Heart right ventricle (tissue), 16 donors: ENCODE measurements at regions not wholly inside any gene's neighbourhood (a gene's known extent, or its start where the extent isn't known, plus 50 kb on each side); places are given as distances from the start of the nearest gene placed in this dataset.
A peak's percentile ranks its signal among the peaks of the same experiment; 100 is the strongest.

Experiments used
- ATAC-seq, 8 donors: fragments of 200-7000 bp; cut with Tn5 transposase; one replicate each; pipeline ENCODE4 v1.9.1; 2020; ENCODE audit warnings: mild to moderate bottlenecking in 8 of 8, moderate library complexity in 8 of 8, moderate number of reproducible peaks in 1 of 8
- DNase-seq, 2 donors: peaks; one replicate each; pipeline ENCODE4 v3.0.0-alpha.2; 2020
- H3K27ac ChIP-seq, 10 donors: fragments of 200-600 bp; sonication (generic) in 2 of 10; one replicate each; pipeline versions ENCODE4 v1.5.0 to v1.8.0; 2020 to 2022; ENCODE audit warnings: mild to moderate bottlenecking in 3 of 10
- H3K27me3 ChIP-seq, 7 donors: fragments of 200-600 bp; one replicate each; pipeline ENCODE4 v1.8.0; 2021 to 2022; ENCODE audit warnings: mild to moderate bottlenecking in 2 of 7
- H3K36me3 ChIP-seq, 9 donors: fragments of 200-600 bp; sonication (generic) in 1 of 9; one replicate each; pipeline versions ENCODE4 v1.5.0 to v1.8.0; 2020 to 2022; ENCODE audit warnings: mild to moderate bottlenecking in 2 of 9
- H3K4me1 ChIP-seq, 9 donors: fragments of 200-600 bp; sonication (generic) in 1 of 9; one replicate each; pipeline versions ENCODE4 v1.5.0 to v1.8.0; 2020 to 2022; ENCODE audit warnings: mild to moderate bottlenecking in 4 of 9
- H3K4me3 ChIP-seq, 10 donors: fragments of 200-600 bp; sonication (generic) in 2 of 10; one replicate each; pipeline versions ENCODE4 v1.5.0 to v1.8.0; 2020 to 2022; ENCODE audit warnings: mild to moderate bottlenecking in 7 of 10, moderate library complexity in 2 of 10
- H3K9me3 ChIP-seq, 11 donors: fragments of 200-600 bp in 10 of 11; sonication (generic) in 2 of 11; one replicate each; pipeline versions ENCODE4 v1.5.0 to v1.8.0; 2013 to 2022; ENCODE audit warnings: mild to moderate bottlenecking in 2 of 11, control low read depth in 1 of 11, moderate library complexity in 1 of 11
- CTCF ChIP-seq, 9 donors: fragments of 200-600 bp; sonication (generic) in 2 of 9; IDR thresholded peaks; one replicate each; pipeline versions ENCODE4 v1.5.0 to v1.8.0; 2021 to 2022; ENCODE audit warnings: antibody characterized with exemption in 9 of 9, mild to moderate bottlenecking in 5 of 9, moderate library complexity in 1 of 9
- WGBS, 2 donors: extraction: QIAGEN DNeasy Blood & Tissue Kit; methylation state at CpG; one replicate each; pipeline ENCODE4 v1.1.7; 2013; ENCODE audit warnings: inconsistent platforms in 1 of 2; 5-methylcytosine and 5-hydroxymethylcytosine counted together
- intact Hi-C, 10 donors: fragments of 100-400 bp; cut with DNase I; formaldehyde crosslinking; loops; one replicate each; pipeline versions ENCODE4 v1.11.1 to v1.14.2; 2022
- donor health status: Arrhythmogenic right ventricular cardiomyopathy.
- donor health status: ischemic (EF 13 %, LVEDD 7.1; RV severe dilation, severe dysfunction).
- donor health status: healthy with polysubstance abuse.
- donor health status: DM: no; HTN: yes; CAD: no.
- donor health status: DM: no; HTN: no; CAD: no.
- donor health status: ischemic (EF 25% LVEDD 6.9; RV normal size, moderate dysfunction).
- donor health status: ischemic (EF 25% LVEDD 5.7; RV mildly dilated, moderate dysfunction).
- donor health status: healthy.
- donor health status: DM: yes; HTN: yes; CAD: no.
- donor health status: Ischemic cardiomyopathy.
- donor health status: ischemic (EF 35%, LVEDD 5.7; RV mildly dilated, moderate dysfunction).
- donor health status: nonischemic (EF 11% LVEDD 7.7; RV severe dilation, severe dysfunction).
- donor health status: DM: yes; HTN: yes; CAD: no.
- donor health status: PGD.
- donor health status: ischemic (EF 29% LVEDD 5.4; RV normal size, mild dysfunction).
- donor health status: nonischemic (EF 23%, LVEDD 6.1; RV moderate dilation, normal function).

GRCh38 chr12:75782069-75782581 is 249.5 kb downstream of the PHLDA1 start:
- Histone ChIP-seq H3K36me3 (no peaks in the 10 kb centered on the region), H3K27me3 (no peaks in the 10 kb centered on the region), H3K4me1 (peaks cover 0 to 54% (median 26%) of the 10 kb centered on the region in 9 donors), H3K4me3 (no peak overlapping the region), H3K9me3 (no peaks in the 10 kb centered on the region), H3K27ac (peak overlapping the region in 6 of 10 donors; percentile 4 to 45 (median 32))
- ATAC-seq (peak in 2 of 8 donors; percentile 14 to 54), DNase-seq (no peak)
- intact Hi-C loops, result no loop called here
- TF ChIP-seq CTCF (IDR thresholded peaks at IDR 0.05), result no peak
- 72 to 86% methylated on average over 4 of the region's 4 CpGs for WGBS, 2 donors

GRCh38 chr12:75781532-75782046 is 250.0 kb downstream of the PHLDA1 start:
- H3K27ac ChIP-seq, result peak overlapping the region in 4 of 10 donors; percentile 9 to 19 (median 13)
- no peak overlapping the region for H3K4me3 ChIP-seq
- WGBS, 2 donors, result 8 to 26% methylated on average over 2 of the region's 2 CpGs
- no peaks in the 10 kb centered on the region for H3K27me3 ChIP-seq
- peaks cover 0 to 54% (median 26%) of the 10 kb centered on the region in 9 donors for H3K4me1 ChIP-seq
- peak in 1 of 2 donors; percentile 7 for DNase-seq
- no peak for TF ChIP-seq CTCF (IDR thresholded peaks at IDR 0.05)
- H3K36me3 ChIP-seq, result no peaks in the 10 kb centered on the region
- intact Hi-C loops, result no loop called here
- ATAC-seq, result peak in 2 of 8 donors; percentile 16 to 32
- no peaks in the 10 kb centered on the region for H3K9me3 ChIP-seq

GRCh38 chr12:75779891-75780496 is 251.6 kb downstream of the PHLDA1 start:
- no peaks in the 10 kb centered on the region for H3K9me3 ChIP-seq
- DNase-seq (no peak), ATAC-seq (no peak)
- peak overlapping the region in 1 of 10 donors; percentile 12 for H3K27ac ChIP-seq
- H3K4me3 ChIP-seq, result no peak overlapping the region
- no peaks in the 10 kb centered on the region for H3K27me3 ChIP-seq
- TF ChIP-seq CTCF (IDR thresholded peaks at IDR 0.05), result no peak
- peaks cover 0 to 54% (median 26%) of the 10 kb centered on the region in 9 donors for H3K4me1 ChIP-seq
- H3K36me3 ChIP-seq, result no peaks in the 10 kb centered on the region
- WGBS, 2 donors, result 61 to 64% methylated on average over 5 of the region's 5 CpGs
- intact Hi-C loops, result no loop called here

GRCh38 chr12:75774261-75775052 is 257.1 kb downstream of the PHLDA1 start:
- Histone ChIP-seq H3K9me3 (no peaks in the 10 kb centered on the region), H3K36me3 (no peaks in the 10 kb centered on the region), H3K4me1 (no peaks in the 10 kb centered on the region), H3K27ac (no peak overlapping the region), H3K27me3 (no peaks in the 10 kb centered on the region), H3K4me3 (no peak overlapping the region)
- no peak for DNase-seq
- TF ChIP-seq CTCF (IDR thresholded peaks at IDR 0.05), result no peak
- WGBS, 2 donors, result 69 to 77% methylated on average over 2 of the region's 2 CpGs
- intact Hi-C loops, result no loop called here
- ATAC-seq, result no peak
